Large intestine (tissue), 3 donors: ENCODE measurements at regions not wholly inside any gene's neighbourhood (a gene's known extent, or its start where the extent isn't known, plus 50 kb on each side); places are given as distances from the start of the nearest gene placed in this dataset.

Experiments used
- DNase-seq, 2 donors: peaks; one replicate each; pipeline versions ENCODE4 v3.0.0 to v3.0.0-alpha.2; 2013
- H3K27ac ChIP-seq: one replicate; pipeline ENCODE4 v1.5.1; 2013; ENCODE audit warnings: low read length
- H3K27me3 ChIP-seq: 2 replicates; pipeline ENCODE4 v1.6.1; 2013; ENCODE audit warnings: low read length; ENCODE audit not compliant: control insufficient read depth, insufficient read depth
- H3K36me3 ChIP-seq: 2 replicates; pipeline ENCODE4 v1.6.1; 2013; ENCODE audit warnings: low read length; ENCODE audit not compliant: control insufficient read depth, insufficient read depth
- H3K4me1 ChIP-seq: one replicate; pipeline ENCODE4 v1.6.1; 2013; ENCODE audit warnings: low read length; ENCODE audit not compliant: control insufficient read depth, insufficient read depth
- H3K4me3 ChIP-seq: one replicate; pipeline ENCODE4 v1.5.1; 2013; ENCODE audit warnings: low read length
- H3K9me3 ChIP-seq: one replicate; pipeline ENCODE4 v1.6.1; 2013; ENCODE audit warnings: mild to moderate bottlenecking, low read depth, low read length, moderate library complexity; ENCODE audit not compliant: control insufficient read depth
- WGBS: methylation state at CpG from one replicate; pipeline ENCODE4 v1.1.5; 2013; ENCODE audit warnings: low lambda C conversion rate; ENCODE audit not compliant: insufficient coverage; 5-methylcytosine and 5-hydroxymethylcytosine counted together

DNA sequence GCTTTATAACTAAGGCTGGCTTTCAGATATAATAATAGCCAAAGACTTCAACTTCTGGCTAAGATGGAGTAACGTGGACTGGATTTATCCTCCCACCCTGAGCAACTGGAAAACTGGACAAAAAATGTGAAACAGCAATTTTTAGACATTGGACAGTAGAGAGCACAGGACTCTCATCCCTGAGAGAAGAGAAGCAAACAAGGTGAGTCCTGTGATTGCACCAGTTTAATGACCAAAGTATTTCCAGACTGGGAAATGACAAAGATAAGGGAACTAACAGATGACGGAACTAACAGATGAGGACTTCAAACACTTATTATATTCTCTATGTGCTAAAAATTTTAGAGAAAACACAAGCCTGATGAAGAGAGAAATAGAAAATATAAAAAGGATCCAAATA is 175.7 kb upstream of the SLC25A13 start:
- 63% methylated on average over 1 of the region's 2 CpGs for WGBS
- Histone ChIP-seq H3K27ac (no peak overlapping the region), H3K4me3 (no peak overlapping the region), H3K9me3 (no peaks in the 10 kb centered on the region), H3K4me1 (no peaks in the 10 kb centered on the region), H3K27me3 (no peaks in the 10 kb centered on the region), H3K36me3 (no peaks in the 10 kb centered on the region)
- DNase-seq = no peak

DNA sequence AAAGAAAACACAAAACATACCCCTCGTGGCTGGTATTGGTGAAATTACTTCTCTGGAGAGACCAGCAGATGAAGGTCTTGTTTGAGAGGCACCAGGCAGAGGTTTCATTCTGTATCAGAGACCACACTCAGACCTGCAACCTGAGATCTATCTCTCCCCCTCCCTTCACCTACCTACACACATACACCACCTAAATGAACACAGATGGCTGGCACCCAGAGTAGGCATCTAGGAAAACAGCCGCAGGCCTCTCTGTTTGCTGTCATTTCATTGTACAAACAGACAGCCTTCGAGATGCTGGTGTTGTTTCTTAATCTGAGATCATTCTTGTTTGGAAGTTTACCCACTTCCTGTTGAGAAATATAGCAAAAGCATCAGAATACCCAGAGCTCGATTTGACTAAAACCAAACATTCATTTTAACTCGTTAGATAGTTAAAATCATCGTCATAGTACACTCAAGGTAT is 173.9 kb upstream of the SLC25A13 start:
- 67% methylated on average over 3 of the region's 6 CpGs for WGBS
- H3K27ac ChIP-seq = no peak overlapping the region
- no peaks in the 10 kb centered on the region for H3K27me3 ChIP-seq
- H3K9me3 ChIP-seq = no peaks in the 10 kb centered on the region
- DNase-seq = no peak
- no peaks in the 10 kb centered on the region for H3K36me3 ChIP-seq
- H3K4me1 ChIP-seq = no peaks in the 10 kb centered on the region
- H3K4me3 ChIP-seq = no peak overlapping the region

DNA sequence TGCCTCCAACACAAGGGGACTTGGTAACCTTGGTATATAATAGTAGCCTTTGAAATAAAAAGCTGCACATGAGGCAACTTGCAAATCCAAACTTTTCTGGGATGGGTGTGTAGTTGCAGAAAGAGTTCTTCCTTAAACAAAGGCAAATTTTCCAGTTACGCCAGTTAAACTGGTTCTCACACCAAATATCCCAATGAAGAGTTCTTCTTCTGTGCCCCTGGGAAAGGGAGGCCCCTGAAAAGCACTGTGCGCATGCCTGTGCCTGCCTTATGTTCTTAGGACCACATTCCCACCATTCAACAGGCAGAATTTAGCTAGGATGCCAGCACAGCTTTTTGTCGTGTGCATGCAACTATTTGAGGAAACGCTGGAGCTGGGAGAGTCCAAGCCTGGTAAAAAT is 164.8 kb upstream of the SLC25A13 start:
- Histone ChIP-seq H3K27me3 (no peaks in the 10 kb centered on the region), H3K36me3 (no peaks in the 10 kb centered on the region), H3K9me3 (no peaks in the 10 kb centered on the region), H3K4me1 (no peaks in the 10 kb centered on the region), H3K4me3 (no peak overlapping the region), H3K27ac (no peak overlapping the region)
- DNase-seq = no peak
- WGBS = no CpG with 5 or more reads among the region's 4 CpGs

DNA sequence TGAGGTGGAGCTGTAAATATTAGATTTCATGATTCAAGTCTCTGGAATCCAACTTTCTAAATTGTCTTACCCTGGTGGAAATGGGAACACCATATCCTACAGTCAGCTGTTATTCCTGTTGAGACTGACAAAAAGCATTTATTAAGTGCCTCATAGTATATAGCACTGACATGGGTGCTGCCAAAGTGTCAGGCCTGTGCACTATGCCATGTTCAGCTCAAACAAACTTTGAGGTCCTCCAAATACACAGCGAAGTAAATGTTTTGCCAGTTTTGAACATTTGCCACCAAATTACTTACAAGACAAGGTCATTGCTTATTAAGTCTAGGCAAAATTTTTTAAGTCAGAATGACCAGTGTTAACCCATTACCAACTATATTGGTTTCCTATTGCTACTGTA is 162.9 kb upstream of the SLC25A13 start:
- Histone ChIP-seq H3K27ac (no peak overlapping the region), H3K27me3 (no peaks in the 10 kb centered on the region), H3K4me3 (no peak overlapping the region), H3K4me1 (no peaks in the 10 kb centered on the region), H3K36me3 (no peaks in the 10 kb centered on the region), H3K9me3 (no peaks in the 10 kb centered on the region)
- no CpG with 5 or more reads among the region's 1 CpG for WGBS
- DNase-seq = no peak

DNA sequence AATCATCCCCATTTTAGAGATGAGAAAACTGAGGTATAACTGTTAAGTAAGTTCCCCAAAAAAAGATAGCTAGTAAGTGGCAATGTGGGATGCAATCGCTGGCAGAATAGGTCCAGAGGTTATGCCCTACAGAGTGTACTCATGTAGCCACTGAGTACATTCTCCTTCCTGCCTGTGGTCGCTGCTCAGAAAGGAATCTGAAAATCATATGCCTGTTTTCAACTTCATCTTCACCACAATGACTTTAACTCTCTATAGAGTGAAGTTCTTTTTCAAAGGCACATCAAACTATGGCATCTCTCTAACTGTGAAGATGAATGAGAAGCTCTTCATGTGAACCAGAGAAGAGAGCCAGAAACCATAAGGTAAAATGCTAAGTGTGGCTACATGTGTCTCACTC is 162.2 kb upstream of the SLC25A13 start:
- Histone ChIP-seq H3K36me3 (no peaks in the 10 kb centered on the region), H3K4me3 (no peak overlapping the region), H3K9me3 (no peaks in the 10 kb centered on the region), H3K27ac (no peak overlapping the region), H3K4me1 (no peaks in the 10 kb centered on the region), H3K27me3 (no peaks in the 10 kb centered on the region)
- 100% methylated on average over 1 of the region's 2 CpGs for WGBS
- DNase-seq = no peak

DNA sequence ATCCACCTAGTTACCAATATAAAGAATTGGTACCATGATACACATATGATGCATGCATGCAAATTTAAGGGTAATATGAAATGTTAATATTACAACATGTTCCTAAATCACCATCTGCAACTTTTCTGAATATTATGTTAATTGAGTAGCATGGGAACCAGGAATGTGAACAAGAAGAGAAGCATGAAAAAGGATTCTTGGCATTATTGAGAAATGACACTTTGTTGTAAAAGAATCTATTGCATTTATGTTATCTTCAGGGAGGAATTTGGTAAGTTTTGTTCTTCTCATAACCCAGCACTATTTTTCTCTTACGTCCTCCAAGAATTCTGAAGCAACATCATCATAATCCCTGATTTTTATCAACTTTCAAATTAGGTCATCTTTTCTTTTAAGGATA is 159.9 kb upstream of the SLC25A13 start:
- Histone ChIP-seq H3K9me3 (no peaks in the 10 kb centered on the region), H3K27me3 (no peaks in the 10 kb centered on the region), H3K36me3 (no peaks in the 10 kb centered on the region), H3K4me1 (no peaks in the 10 kb centered on the region), H3K27ac (no peak overlapping the region), H3K4me3 (no peak overlapping the region)
- DNase-seq = no peak
- WGBS = 78% methylated on average over 1 of the region's 1 CpG

DNA sequence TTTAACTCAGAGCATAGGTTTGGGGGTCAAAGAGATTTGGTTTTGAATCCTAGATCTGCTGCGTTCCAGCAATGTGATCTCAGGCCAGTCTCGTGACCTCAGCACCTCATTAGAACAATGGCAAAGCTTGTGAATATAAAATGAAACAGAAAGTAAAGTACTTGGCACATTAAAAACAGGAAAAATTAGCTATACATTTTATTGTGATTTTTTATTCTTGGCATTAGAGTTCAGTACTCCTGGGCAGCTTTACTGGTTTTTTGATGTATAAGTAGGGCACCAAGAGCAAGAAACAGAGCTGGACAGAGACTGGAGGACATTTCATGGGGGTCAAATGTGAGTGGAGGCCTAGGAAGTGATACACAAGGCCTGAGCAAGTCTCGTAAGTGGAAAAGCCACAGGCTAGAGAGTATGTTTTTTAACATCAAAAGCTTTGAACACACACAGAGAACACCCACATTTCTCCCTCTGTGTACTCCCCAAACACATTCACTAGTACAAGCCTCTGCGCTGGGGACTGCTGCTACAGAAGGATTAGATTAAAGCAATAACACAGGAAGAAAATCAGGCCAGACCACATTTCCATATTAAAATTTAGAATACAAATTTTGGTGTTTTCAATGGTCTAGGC is 157.2 kb upstream of the SLC25A13 start:
- no peaks in the 10 kb centered on the region for H3K9me3 ChIP-seq
- H3K4me3 ChIP-seq = no peak overlapping the region
- H3K27ac ChIP-seq = no peak overlapping the region
- no peaks in the 10 kb centered on the region for H3K4me1 ChIP-seq
- no peaks in the 10 kb centered on the region for H3K36me3 ChIP-seq
- DNase-seq = no peak
- WGBS = no CpG with 5 or more reads among the region's 4 CpGs
- H3K27me3 ChIP-seq = no peaks in the 10 kb centered on the region

DNA sequence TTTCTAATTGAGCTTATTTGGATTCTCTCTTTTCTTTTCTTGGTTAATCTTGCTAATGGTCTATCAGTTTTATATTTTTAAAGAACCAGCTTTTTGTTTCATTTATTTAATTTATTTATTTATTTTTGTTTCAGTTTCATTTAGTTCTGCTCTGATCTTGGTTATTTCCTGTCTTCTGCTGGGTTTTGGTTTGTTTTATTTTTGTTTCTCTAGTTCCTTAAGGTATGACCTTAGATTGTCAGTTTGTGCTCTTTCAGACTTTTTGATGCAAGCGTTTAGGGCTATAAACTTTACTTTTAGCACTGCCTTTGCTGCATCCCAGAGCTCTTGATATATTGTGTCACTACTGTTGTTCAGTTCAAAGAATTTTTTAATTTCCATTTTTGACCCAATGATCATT is 149.7 kb upstream of the SLC25A13 start:
- whole genome bisulfite sequencing = 90% methylated on average over 1 of the region's 1 CpG
- Histone ChIP-seq H3K9me3 (no peaks in the 10 kb centered on the region), H3K36me3 (no peaks in the 10 kb centered on the region), H3K4me1 (no peaks in the 10 kb centered on the region), H3K4me3 (no peak overlapping the region), H3K27ac (no peak overlapping the region), H3K27me3 (no peaks in the 10 kb centered on the region)
- no peak for DNase-seq

DNA sequence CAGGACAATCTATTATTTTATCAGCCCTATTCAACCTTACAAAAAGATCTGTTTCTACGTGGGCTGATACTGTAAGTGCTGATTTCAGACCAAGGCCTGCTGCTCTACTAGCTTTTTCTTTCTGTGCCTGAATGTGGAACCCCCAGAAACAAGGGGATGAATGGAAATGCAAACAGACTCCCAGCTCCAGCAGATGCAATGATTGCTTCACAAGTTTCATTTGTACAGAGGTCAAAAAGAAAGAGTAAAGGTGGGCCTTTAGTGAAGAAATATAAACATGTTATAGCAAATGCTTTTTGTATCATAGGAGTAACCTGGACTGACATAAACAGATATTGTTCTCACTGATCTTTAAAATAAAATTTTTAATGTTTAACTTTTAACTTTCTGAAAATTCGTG is 130.2 kb upstream of the SLC25A13 start:
- no peak overlapping the region for H3K4me3 ChIP-seq
- 75% methylated on average over 1 of the region's 2 CpGs for WGBS
- H3K27me3 ChIP-seq = no peaks in the 10 kb centered on the region
- no peaks in the 10 kb centered on the region for H3K9me3 ChIP-seq
- no peak for DNase-seq
- no peaks in the 10 kb centered on the region for H3K4me1 ChIP-seq
- no peak overlapping the region for H3K27ac ChIP-seq
- H3K36me3 ChIP-seq = no peaks in the 10 kb centered on the region

DNA sequence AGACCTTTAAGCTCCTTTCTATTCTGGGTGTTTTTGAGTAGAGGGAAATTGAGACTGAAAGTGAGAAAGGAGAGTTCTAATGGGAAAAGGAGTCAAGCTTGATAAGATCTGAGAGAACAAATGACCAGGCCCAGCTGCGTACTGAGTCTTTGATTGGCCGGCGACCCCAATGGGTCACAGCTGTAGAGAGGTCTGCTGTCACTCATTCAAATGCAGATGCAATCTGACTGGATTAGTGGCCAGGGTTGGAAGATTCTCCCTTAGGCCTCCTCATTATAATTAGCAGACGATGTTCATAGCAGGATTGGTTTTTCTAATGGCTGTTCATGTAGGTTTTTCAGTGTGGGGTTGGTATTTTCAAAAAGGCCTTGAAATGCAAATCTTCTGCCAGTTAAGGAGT is 127.2 kb upstream of the SLC25A13 start:
- Histone ChIP-seq H3K27me3 (no peaks in the 10 kb centered on the region), H3K4me1 (no peaks in the 10 kb centered on the region), H3K27ac (no peak overlapping the region), H3K36me3 (no peaks in the 10 kb centered on the region), H3K9me3 (no peaks in the 10 kb centered on the region), H3K4me3 (no peak overlapping the region)
- DNase-seq = no peak
- 100% methylated on average over 1 of the region's 4 CpGs for WGBS

DNA sequence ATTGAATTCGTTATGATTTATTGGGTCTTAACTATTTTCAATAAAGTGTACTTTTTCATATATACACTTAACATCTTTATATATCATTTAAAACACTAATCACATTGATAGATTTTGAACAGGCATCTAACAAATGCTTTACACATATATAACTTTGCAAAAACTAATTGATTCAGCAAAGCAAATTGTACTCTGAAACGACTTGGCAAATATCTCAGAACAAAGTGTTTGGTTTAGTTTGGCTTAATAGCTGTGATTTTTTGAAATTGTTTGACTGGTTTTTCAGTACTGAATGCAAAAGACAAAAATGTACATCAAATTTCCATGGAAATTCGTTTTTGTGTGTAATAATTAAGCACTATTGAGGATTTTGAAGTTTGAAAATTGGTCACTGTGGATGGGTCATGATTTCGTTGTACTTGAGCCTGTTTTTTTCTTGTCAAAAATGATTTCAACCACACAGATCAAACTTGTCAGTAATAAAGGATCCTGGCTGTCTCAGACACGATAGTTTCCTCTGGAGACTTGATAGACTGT is 125.3 kb upstream of the SLC25A13 start:
- Histone ChIP-seq H3K36me3 (no peaks in the 10 kb centered on the region), H3K27ac (no peak overlapping the region), H3K4me3 (no peak overlapping the region), H3K27me3 (no peaks in the 10 kb centered on the region), H3K4me1 (no peaks in the 10 kb centered on the region), H3K9me3 (no peaks in the 10 kb centered on the region)
- 50% methylated on average over 3 of the region's 5 CpGs for WGBS
- no peak for DNase-seq
